ENCODE measurements at regions not wholly inside any gene's neighbourhood (a gene's known extent, or its start where the extent isn't known, plus 50 kb on each side); places are given as distances from the start of the nearest gene placed in this dataset.

GRCh38 chr2:47234456-47234855 lies 58.1 kb upstream of the CALM2 start:
- DNase-seq: no peak

GRCh38 chr2:47232738-47233415 lies 56.6 kb upstream of the CALM2 start:
- DNase-seq: no peak

GRCh38 chr2:47230418-47230817 lies 54.1 kb upstream of the CALM2 start:
- DNase-seq: no peak

GRCh38 chr2:47227532-47228279 lies 51.4 kb upstream of the CALM2 start:
- no peak for DNase-seq

GRCh38 chr2:47226923-47227220 lies 50.6 kb upstream of the CALM2 start:
- no peak for DNase-seq

GRCh38 chr2:47226132-47226922 lies 50.0 kb upstream of the CALM2 start:
- no peak for DNase-seq
